Liver (tissue), 3 donors: ENCODE measurements at regions not wholly inside any gene's neighbourhood (a gene's known extent, or its start where the extent isn't known, plus 50 kb on each side); places are given as distances from the start of the nearest gene placed in this dataset.

Experiments
- GABPA ChIP-seq, 2 donors: IDR thresholded peaks in 1 of 2; conservative IDR thresholded peaks in 1 of 2; 2 replicates each; pipeline ENCODE4 v1.6.1; 2016; ENCODE audit warnings: antibody characterized with exemption in 2 of 2, mild to moderate bottlenecking in 1 of 2, moderate library complexity in 1 of 2
- JUND ChIP-seq, 2 donors: IDR thresholded peaks; 2 replicates each; pipeline ENCODE4 v1.6.1; 2016; ENCODE audit warnings: antibody characterized with exemption in 2 of 2
- NR2F2 ChIP-seq: IDR thresholded peaks from 2 replicates; pipeline ENCODE4 v1.6.1; 2016; ENCODE audit warnings: antibody characterized with exemption
- RAD21 ChIP-seq, 2 donors: IDR thresholded peaks; 2 replicates each; pipeline ENCODE4 v1.6.1; 2016; ENCODE audit warnings: antibody characterized with exemption in 2 of 2, mild to moderate bottlenecking in 2 of 2
- SP1 ChIP-seq: IDR thresholded peaks from 2 replicates; pipeline ENCODE4 v1.6.1; 2018; ENCODE audit warnings: antibody characterized with exemption, mild to moderate bottlenecking
- ZBTB33 ChIP-seq: IDR thresholded peaks from 2 replicates; pipeline ENCODE4 v1.6.1; 2016; ENCODE audit warnings: antibody characterized with exemption
- TF ChIP-seq, protein P1 (sequence below): fragments of 150-350 bp; IDR thresholded peaks from 2 replicates; pipeline ENCODE4 v1.5.1; 2017; ENCODE audit warnings: improper control_type of control experiment, low read depth, low read length; ENCODE audit not compliant: missing input control
- TF ChIP-seq, protein P2 (sequence below): IDR thresholded peaks from 2 replicates; pipeline ENCODE4 v1.6.1; 2016; ENCODE audit warnings: antibody characterized with exemption, mild to moderate bottlenecking
- donor health status: healthy.
- donor health status: healthy.

DNA sequence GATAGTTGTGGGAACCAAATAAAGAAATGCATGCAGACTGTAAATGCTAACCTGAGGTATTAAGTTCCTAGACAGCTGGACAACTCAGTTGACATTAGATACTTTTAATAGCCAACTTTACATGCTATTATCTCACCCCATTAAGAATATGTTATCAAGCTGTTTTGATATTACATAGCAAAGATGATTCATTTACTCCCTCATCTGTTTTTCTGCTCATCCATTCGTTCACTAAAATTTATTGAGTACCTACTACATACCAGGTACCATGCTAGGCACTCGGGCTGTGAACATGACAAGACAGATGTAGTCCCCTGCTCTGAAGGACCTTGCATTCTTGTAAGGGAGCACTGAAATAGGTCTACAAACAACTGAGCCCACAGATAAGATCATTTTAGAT, 192.4 kb downstream of the DACT1 start:
- TF ChIP-seq, protein P1, sequence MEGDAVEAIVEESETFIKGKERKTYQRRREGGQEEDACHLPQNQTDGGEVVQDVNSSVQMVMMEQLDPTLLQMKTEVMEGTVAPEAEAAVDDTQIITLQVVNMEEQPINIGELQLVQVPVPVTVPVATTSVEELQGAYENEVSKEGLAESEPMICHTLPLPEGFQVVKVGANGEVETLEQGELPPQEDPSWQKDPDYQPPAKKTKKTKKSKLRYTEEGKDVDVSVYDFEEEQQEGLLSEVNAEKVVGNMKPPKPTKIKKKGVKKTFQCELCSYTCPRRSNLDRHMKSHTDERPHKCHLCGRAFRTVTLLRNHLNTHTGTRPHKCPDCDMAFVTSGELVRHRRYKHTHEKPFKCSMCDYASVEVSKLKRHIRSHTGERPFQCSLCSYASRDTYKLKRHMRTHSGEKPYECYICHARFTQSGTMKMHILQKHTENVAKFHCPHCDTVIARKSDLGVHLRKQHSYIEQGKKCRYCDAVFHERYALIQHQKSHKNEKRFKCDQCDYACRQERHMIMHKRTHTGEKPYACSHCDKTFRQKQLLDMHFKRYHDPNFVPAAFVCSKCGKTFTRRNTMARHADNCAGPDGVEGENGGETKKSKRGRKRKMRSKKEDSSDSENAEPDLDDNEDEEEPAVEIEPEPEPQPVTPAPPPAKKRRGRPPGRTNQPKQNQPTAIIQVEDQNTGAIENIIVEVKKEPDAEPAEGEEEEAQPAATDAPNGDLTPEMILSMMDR, result no peak
- TF ChIP-seq GABPA (IDR thresholded peaks at IDR 0.05 in 1 of 2, conservative IDR thresholded peaks at IDR 0.05 in 1 of 2), result no peak
- TF ChIP-seq ZBTB33, result no peak
- TF ChIP-seq RAD21 (IDR thresholded peaks at IDR 0.05), result no peak
- TF ChIP-seq JUND (IDR thresholded peaks at IDR 0.05), result no peak
- TF ChIP-seq NR2F2, result no peak
- TF ChIP-seq, protein P2, sequence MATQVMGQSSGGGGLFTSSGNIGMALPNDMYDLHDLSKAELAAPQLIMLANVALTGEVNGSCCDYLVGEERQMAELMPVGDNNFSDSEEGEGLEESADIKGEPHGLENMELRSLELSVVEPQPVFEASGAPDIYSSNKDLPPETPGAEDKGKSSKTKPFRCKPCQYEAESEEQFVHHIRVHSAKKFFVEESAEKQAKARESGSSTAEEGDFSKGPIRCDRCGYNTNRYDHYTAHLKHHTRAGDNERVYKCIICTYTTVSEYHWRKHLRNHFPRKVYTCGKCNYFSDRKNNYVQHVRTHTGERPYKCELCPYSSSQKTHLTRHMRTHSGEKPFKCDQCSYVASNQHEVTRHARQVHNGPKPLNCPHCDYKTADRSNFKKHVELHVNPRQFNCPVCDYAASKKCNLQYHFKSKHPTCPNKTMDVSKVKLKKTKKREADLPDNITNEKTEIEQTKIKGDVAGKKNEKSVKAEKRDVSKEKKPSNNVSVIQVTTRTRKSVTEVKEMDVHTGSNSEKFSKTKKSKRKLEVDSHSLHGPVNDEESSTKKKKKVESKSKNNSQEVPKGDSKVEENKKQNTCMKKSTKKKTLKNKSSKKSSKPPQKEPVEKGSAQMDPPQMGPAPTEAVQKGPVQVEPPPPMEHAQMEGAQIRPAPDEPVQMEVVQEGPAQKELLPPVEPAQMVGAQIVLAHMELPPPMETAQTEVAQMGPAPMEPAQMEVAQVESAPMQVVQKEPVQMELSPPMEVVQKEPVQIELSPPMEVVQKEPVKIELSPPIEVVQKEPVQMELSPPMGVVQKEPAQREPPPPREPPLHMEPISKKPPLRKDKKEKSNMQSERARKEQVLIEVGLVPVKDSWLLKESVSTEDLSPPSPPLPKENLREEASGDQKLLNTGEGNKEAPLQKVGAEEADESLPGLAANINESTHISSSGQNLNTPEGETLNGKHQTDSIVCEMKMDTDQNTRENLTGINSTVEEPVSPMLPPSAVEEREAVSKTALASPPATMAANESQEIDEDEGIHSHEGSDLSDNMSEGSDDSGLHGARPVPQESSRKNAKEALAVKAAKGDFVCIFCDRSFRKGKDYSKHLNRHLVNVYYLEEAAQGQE, result no peak
- TF ChIP-seq SP1, result no peak
